Neural cell (in vitro differentiated cells): ENCODE measurements at regions not wholly inside any gene's neighbourhood (a gene's known extent, or its start where the extent isn't known, plus 50 kb on each side); places are given as distances from the start of the nearest gene placed in this dataset.

Experiments
- EP300 ChIP-seq: fragments of 450-650 bp; conservative IDR thresholded peaks from 2 replicates; pipeline ENCODE4 v1.6.1; 2014; ENCODE audit warnings: antibody characterized with exemption, mild to moderate bottlenecking, moderate library complexity; ENCODE audit not compliant: poor library complexity, severe bottlenecking
- MXI1 ChIP-seq: fragments of 450-650 bp; conservative IDR thresholded peaks from 2 replicates; pipeline ENCODE4 v1.6.1; 2014; ENCODE audit warnings: antibody characterized with exemption, mild to moderate bottlenecking; ENCODE audit not compliant: poor library complexity, severe bottlenecking
- TF ChIP-seq, protein P1 (sequence below): fragments of 450-650 bp; IDR thresholded peaks from 2 replicates; pipeline ENCODE4 v1.5.1; 2014; ENCODE audit warnings: antibody characterized with exemption, mild to moderate bottlenecking, moderate library complexity; ENCODE audit not compliant: poor library complexity, severe bottlenecking

DNA sequence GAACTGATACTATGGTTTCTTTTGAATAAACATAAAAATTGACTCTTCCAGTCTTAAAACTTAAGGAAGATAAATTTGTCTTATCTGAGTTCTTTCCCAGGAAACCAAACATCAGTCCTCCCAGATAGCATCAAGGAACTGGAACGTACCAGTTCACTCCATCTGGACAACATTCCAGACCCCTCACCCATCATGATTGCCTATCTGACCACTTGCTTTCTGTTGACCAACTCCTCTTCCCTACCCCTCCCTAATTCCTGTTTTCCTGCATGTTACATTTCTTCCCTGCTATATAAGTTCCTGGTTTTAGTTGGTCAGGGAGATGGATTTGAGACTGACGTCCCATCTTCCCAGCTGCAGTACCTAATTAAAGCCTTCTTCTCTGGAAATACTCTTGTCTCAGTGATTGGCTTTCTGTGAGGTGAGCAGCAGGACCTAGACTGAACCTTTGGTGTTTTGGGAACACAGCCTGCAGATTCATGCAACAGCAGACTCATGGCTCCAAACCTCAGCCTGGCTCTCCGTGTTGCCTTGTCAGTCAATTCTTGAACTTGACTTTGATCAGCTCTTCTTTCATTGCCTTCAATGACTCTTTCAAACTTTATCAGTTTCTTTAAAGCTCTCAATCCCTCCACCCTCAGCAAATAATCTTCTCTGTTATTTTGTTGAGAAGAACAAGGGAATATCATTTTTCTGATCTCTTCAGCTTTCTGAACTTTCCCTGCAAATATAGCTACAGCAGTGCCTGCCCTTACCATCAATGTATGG, 123.6 kb downstream of the RPL22L1 start:
- TF ChIP-seq MXI1 (no peak), EP300 (no peak)
- TF ChIP-seq, protein P1, sequence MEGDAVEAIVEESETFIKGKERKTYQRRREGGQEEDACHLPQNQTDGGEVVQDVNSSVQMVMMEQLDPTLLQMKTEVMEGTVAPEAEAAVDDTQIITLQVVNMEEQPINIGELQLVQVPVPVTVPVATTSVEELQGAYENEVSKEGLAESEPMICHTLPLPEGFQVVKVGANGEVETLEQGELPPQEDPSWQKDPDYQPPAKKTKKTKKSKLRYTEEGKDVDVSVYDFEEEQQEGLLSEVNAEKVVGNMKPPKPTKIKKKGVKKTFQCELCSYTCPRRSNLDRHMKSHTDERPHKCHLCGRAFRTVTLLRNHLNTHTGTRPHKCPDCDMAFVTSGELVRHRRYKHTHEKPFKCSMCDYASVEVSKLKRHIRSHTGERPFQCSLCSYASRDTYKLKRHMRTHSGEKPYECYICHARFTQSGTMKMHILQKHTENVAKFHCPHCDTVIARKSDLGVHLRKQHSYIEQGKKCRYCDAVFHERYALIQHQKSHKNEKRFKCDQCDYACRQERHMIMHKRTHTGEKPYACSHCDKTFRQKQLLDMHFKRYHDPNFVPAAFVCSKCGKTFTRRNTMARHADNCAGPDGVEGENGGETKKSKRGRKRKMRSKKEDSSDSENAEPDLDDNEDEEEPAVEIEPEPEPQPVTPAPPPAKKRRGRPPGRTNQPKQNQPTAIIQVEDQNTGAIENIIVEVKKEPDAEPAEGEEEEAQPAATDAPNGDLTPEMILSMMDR, result no peak
